Transverse colon (tissue), 4 donors: ENCODE measurements at regions not wholly inside any gene's neighbourhood (a gene's known extent, or its start where the extent isn't known, plus 50 kb on each side); places are given as distances from the start of the nearest gene placed in this dataset.

Source experiments
- DNase-seq: peaks from one replicate; pipeline ENCODE4 v3.0.0-alpha.2; 2019
- H3K27ac ChIP-seq, 4 donors: fragments of 200-600 bp; sonication (generic); 2 replicates each; pipeline ENCODE4 v1.5.1; 2016 to 2018; ENCODE audit warnings: inconsistent platforms in 4 of 4
- H3K27me3 ChIP-seq: fragments of 200-600 bp; sonication (generic); 2 replicates; pipeline ENCODE4 v1.5.1; 2017; ENCODE audit warnings: inconsistent platforms
- H3K36me3 ChIP-seq, 4 donors: fragments of 200-600 bp; sonication (generic); 2 replicates each; pipeline ENCODE4 v1.5.1; 2017 to 2019; ENCODE audit warnings: inconsistent platforms in 4 of 4
- H3K4me1 ChIP-seq, 4 donors: fragments of 200-600 bp; sonication (generic); 2 replicates each; pipeline ENCODE4 v1.5.1; 2017 to 2020; ENCODE audit warnings: inconsistent platforms in 4 of 4
- H3K4me3 ChIP-seq, 4 donors: fragments of 200-600 bp; sonication (generic); 1 replicate in 1 of 4; 2 replicates in 3 of 4; pipeline versions ENCODE4 v1.5.1 to v1.6.1; 2017 to 2019; ENCODE audit warnings: inconsistent platforms in 4 of 4
- H3K9me3 ChIP-seq, 2 donors: fragments of 200-600 bp; sonication (generic); 2 replicates each; pipeline ENCODE4 v1.5.1; 2017 to 2019; ENCODE audit warnings: inconsistent platforms in 2 of 2
- EP300 ChIP-seq: sonication (generic); formaldehyde crosslinking; IDR thresholded peaks from one replicate; pipeline ENCODE4 v1.6.1; 2017; ENCODE audit warnings: antibody characterized with exemption, low read depth
- POLR2A ChIP-seq: fragments of 450-650 bp; IDR thresholded peaks from one replicate; pipeline ENCODE4 v1.6.1; 2016; ENCODE audit warnings: antibody characterized with exemption, mild to moderate bottlenecking, moderate library complexity
- POLR2AphosphoS5 ChIP-seq, 3 donors: sonication (generic); formaldehyde crosslinking; IDR thresholded peaks; one replicate each; pipeline ENCODE4 v1.6.1; 2016; ENCODE audit warnings: antibody characterized with exemption in 3 of 3
- WGBS, 2 donors: methylation state at CpG; one replicate each; pipeline ENCODE4 v1.1.5; 2018; ENCODE audit warnings: low coverage in 1 of 2; 5-methylcytosine and 5-hydroxymethylcytosine counted together
- in situ Hi-C, 4 donors: fragments of 200-750 bp; cut with MboI; loops; one replicate each; pipeline versions ENCODE4 v1.15.0 to v1.15.1; 2017; ENCODE audit warnings: low sequenced_read_pairs in 3 of 4, low pct_ligation_motif_present in 1 of 4, low pct_unique_long_range_greater_than_20kb in 1 of 4
- intact Hi-C: fragments of 100-400 bp; cut with DNase I; formaldehyde crosslinking; loops from one replicate; pipeline ENCODE4 v1.15.1; 2023; ENCODE audit warnings: low total_unique reads
- TF ChIP-seq, protein P1 (sequence below), 5 experiments: fragments of 200-600 bp in 3 of 5; fragments of 450-650 bp in 2 of 5; sonication (generic) in 3 of 5; IDR thresholded peaks; 1 replicate in 2 of 5; 2 replicates in 3 of 5; pipeline ENCODE4 v1.5.1; 2016 to 2017; ENCODE audit warnings: antibody characterized with exemption in 5 of 5, inconsistent platforms in 3 of 5, mild to moderate bottlenecking in 2 of 5, moderate library complexity in 1 of 5

DNA sequence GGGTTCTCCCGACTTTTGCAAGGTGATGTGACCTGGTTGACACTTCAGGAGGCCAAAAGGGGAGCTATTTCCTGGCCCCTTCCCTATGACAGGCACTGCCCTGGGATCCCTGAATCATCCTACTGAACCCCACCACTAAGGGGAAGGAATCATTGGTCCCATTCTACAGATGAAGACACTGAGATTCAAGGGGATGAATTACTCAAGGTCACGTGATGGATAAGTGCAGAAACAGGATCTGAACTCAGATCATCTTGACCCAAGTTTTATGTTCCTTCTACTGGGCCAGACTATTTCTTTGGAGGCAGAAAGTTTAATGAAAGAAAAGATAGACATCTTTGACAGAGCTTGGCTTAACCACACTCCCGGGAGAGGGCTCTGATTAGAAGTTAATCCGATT is 258.7 kb downstream of the RRAGC start:
- Histone ChIP-seq H3K9me3 (no peaks in the 10 kb centered on the region), H3K36me3 (no peaks in the 10 kb centered on the region), H3K4me3 (no peak overlapping the region), H3K27ac (no peak overlapping the region), H3K27me3 (no peaks in the 10 kb centered on the region), H3K4me1 (no peaks in the 10 kb centered on the region)
- 72 to 94% methylated on average over 2 to 4 of the region's 4 CpGs for WGBS, 2 donors
- no peak for TF ChIP-seq POLR2AphosphoS5 (IDR thresholded peaks at IDR 0.05)
- TF ChIP-seq, protein P1, sequence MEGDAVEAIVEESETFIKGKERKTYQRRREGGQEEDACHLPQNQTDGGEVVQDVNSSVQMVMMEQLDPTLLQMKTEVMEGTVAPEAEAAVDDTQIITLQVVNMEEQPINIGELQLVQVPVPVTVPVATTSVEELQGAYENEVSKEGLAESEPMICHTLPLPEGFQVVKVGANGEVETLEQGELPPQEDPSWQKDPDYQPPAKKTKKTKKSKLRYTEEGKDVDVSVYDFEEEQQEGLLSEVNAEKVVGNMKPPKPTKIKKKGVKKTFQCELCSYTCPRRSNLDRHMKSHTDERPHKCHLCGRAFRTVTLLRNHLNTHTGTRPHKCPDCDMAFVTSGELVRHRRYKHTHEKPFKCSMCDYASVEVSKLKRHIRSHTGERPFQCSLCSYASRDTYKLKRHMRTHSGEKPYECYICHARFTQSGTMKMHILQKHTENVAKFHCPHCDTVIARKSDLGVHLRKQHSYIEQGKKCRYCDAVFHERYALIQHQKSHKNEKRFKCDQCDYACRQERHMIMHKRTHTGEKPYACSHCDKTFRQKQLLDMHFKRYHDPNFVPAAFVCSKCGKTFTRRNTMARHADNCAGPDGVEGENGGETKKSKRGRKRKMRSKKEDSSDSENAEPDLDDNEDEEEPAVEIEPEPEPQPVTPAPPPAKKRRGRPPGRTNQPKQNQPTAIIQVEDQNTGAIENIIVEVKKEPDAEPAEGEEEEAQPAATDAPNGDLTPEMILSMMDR (IDR thresholded peaks at IDR 0.05): no peak
- TF ChIP-seq EP300: no peak
- TF ChIP-seq POLR2A: no peak
- DNase-seq: no peak
- in situ Hi-C loops: loop anchor here in 1 of 4 donors (25.0 kb wide), 1 partner anchor 211 kb away; no protein-coding TSS in a partner anchor
- intact Hi-C loops: no loop called here

DNA sequence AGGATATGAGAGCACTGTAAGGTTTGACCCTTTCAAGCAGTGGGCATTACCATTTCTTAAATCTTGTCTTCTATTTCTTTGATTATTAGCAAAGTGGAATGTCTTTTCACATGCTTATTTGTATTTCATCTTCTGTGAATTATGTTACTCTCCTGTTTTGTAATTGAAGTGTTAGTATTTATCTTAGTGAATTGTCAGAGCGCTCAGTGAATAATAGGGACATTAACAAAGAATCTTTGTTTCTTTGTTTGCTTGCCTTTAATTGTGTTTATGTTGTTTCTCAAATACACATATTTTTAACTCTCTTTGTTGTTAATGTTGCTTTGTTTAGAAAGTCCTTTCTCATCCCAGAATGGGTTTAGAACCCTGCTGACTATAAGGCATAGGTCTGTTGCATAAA is 259.3 kb downstream of the RRAGC start:
- Histone ChIP-seq H3K27me3 (no peaks in the 10 kb centered on the region), H3K27ac (no peak overlapping the region), H3K9me3 (no peaks in the 10 kb centered on the region), H3K4me3 (no peak overlapping the region), H3K4me1 (no peaks in the 10 kb centered on the region), H3K36me3 (no peaks in the 10 kb centered on the region)
- WGBS, 2 donors: 90 to 100% methylated on average over 1 of the region's 1 CpG
- in situ Hi-C loops (loop anchor here in 1 of 4 donors (25.0 kb wide), 1 partner anchor 212 kb away; no protein-coding TSS in a partner anchor), intact Hi-C loops (no loop called here)
- TF ChIP-seq EP300: no peak
- no peak for TF ChIP-seq POLR2A
- no peak for TF ChIP-seq POLR2AphosphoS5 (IDR thresholded peaks at IDR 0.05)
- TF ChIP-seq, protein P1 (IDR thresholded peaks at IDR 0.05): no peak
- no peak for DNase-seq

DNA sequence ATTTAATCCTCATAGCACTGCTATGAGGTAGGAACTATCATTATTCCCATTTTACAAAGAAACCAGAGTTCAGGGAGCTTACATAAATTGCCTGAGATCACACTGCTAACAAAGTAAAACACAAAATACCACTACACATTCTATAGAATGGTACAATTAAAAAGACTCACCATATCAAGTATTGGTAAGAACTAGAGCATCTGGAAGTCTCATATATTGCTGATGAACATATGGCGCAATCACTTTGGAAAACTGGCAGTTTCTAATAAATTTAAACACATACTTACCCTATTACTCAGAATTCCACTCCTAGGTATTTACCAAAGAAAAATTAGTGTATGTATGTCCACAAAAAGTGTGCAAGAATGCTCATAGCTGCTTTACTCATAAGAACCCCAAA is 261.5 kb downstream of the RRAGC start:
- Histone ChIP-seq H3K9me3 (peaks cover 3 to 8% of the 10 kb centered on the region in 2 donors), H3K27ac (no peak overlapping the region), H3K36me3 (no peaks in the 10 kb centered on the region), H3K4me3 (no peak overlapping the region), H3K27me3 (peaks cover 5% of the 10 kb centered on the region), H3K4me1 (no peaks in the 10 kb centered on the region)
- intact Hi-C loops (no loop called here), in situ Hi-C loops (no loop called here)
- TF ChIP-seq POLR2AphosphoS5 (IDR thresholded peaks at IDR 0.05): no peak
- DNase-seq: no peak
- WGBS, 2 donors: 93 to 100% methylated on average over 1 of the region's 1 CpG

DNA sequence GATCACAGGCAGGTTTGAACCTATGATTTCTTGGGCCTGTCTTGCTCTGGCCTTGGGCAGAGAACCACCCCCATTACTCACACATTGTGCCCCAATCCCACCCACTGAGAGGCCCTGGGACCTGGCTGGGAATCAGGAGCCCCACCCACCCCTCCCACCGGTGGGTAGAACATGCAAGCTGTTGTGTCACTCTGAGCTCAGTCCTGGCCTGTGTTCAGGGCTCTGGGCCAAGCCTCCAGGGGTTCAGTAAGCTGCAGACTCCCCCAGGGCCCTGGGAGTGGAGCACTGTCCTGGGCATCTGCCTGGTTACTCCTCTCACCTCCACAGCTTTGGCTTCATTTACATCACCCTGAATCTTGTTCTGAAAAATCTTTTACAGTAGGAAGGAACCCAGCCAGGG is 270.5 kb downstream of the RRAGC start:
- in situ Hi-C loops: no loop called here
- H3K36me3 ChIP-seq: no peaks in the 10 kb centered on the region

More for the DNA sequence above, 270.5 kb downstream of the RRAGC start:
- WGBS, 2 donors: 22% methylated on average over 1 of the region's 1 CpG; no CpG with 5 or more reads in 1 of the 2 donors
- Histone ChIP-seq H3K4me1 (no peaks in the 10 kb centered on the region), H3K4me3 (no peak overlapping the region), H3K9me3 (peaks cover under 1 to 7% of the 10 kb centered on the region in 2 donors), H3K27me3 (peaks cover 11% of the 10 kb centered on the region), H3K27ac (no peak overlapping the region)
- intact Hi-C loops: no loop called here
- TF ChIP-seq POLR2AphosphoS5 (IDR thresholded peaks at IDR 0.05) (no peak), EP300 (no peak), POLR2A (no peak)
- TF ChIP-seq, protein P1 (IDR thresholded peaks at IDR 0.05): no peak
- no peak for DNase-seq
